ENCODE measurements at regions not wholly inside any gene's neighbourhood (a gene's known extent, or its start where the extent isn't known, plus 50 kb on each side); places are given as distances from the start of the nearest gene placed in this dataset.
"Not testable (repeated sequence)": the region's sequence is repeated elsewhere in the genome, so short reads cannot be mapped to it uniquely, and the experiment has no call there.

DNA sequence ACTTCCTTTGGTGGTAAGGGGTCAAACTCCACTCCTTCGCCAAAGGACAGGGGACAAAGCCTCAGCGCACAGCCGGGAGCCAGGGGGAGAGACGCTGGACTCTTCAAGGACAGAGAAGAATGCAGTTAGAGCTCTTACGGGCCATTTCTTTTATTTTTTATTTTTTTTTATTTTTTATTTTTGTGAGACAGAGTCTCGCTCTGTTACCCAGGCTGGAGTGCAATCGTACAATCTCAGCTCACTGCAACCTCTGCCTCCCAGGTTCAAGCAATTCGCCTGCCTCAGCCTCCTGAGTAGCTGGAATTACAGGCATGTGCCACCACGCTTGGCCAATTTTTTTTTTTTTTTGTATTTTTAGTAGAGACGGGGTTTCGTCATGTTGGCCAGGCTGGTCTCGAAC is 93.2 kb upstream of the RPH3AL start, which contains the start of gene RFLNB:
TSS of gene RFLNB (minus strand) at position 101 of the 400 bp plus-strand sequence.
- DNase-seq: not testable (repeated sequence)

DNA sequence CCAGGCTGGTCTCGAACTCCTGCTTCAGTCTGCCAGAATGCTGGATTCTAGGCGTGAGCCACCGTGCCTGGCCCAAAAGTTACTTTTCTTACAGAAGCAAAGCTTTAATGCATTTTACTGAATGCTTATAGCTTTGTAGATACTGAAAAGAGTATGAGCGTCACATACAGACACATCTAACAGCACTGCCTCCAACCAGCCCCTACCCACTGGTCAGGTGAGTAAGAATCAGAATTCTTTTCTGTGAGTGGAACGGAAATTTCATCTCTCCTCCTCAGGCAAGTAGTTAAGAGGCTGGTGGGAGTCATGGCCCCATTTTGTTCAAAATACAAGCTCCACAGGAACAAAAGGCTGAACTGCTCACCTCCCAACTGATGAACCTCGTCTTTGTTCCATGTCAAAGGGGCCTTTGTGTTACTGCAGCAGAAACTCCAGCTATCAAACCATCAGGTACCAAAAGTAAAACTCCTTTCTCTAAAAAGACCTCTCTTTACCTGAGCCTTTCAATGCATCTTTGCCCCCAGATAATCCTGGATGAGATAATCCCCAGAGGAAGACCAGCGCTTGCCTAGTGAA is 92.4 kb upstream of the RPH3AL start:
- DNase-seq: no peak

DNA sequence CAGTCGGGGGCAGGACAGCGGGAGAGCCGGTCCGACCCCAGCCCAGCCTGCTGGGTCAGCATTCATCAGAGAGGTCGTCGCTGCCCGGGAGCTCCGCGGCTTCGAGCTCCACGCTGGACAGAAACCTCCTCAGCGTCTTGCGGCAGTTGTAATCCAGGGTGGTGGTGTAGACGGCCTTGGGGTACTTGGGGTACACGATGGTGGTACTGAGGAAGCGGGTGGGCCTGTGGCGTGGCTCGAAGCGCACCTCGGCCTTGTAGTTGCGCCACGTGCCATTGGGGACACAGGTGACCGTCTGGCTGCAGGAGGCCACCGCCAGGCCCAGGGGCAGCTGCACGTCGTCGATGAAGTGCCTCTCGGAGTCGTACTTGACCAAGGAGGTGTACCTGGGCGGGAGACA is 90.5 kb upstream of the RPH3AL start:
- no peak for DNase-seq

DNA sequence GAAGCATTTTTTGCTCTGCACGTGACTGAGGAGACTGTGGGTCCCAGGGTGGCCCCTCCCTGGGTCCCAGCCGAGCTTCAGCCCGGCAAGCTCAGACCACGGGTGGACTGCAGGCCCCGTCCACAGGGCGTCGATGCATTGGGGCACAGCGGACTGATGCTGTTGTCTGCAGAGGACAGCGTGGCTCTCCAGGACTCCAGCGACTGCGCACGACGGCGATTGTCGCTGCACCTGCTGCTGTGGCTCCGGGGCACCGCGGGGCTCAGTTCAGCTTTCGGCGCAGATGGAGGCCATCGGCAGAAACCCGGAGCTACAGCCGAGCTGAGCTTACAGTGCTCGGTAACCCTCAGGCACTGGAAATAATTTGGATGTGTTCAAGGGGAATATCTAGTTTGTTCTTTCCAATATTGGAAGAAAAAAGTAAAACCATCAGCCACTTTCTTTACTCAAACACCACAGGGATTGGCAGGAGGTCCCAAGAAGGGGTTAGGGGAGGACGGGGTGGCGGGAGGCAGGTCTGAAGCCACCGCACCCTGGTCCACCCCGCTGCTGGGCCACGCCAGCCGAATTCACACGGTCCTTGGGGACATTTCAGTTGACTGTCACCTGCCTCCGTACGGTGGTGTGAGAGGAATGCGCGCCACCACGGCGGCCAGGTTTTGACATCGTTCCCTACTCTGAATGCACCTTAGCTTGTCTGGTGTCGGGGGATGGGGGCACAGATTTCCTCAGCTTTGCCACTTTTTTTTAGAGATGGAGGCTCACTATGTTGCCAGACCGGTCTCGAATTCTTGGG is 88.7 kb upstream of the RPH3AL start:
- no peak for DNase-seq

DNA sequence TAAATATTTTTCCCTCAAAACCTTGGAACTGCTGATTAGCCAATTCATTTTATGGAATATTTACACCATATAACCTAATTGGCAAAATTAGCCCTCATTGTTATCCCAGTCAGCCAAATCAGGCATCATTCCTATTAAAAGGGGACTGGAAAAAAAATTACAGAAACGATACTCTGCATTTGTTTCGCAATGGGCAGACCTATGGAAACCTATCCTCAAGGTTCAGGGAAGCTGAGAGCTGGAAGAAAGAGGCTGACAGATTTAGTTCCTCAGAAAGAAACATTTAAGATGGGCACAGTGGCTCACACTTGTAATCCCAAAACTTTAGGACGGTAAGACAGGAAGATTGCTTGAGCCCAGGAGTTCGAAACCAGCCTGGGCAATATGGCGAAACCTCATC is 85.6 kb upstream of the RPH3AL start:
- DNase-seq: no peak

DNA sequence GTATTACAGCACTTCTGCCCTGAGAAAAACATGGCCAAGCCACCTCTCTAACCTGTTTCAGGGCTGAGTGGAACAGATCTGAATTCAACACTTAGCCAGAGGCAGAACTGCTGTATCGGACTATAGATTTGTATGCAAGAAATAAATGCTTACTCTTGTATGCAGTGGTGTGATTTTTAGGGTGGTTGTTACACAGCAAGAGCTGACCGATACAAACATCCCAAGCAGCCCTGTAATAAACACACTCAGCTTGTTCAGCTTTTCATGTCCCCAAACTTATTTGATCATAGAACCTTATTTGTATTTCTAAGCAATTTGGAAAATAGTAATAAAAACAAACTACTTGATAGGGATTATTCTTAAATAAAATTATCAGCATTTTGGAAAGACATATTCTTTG is 84.9 kb upstream of the RPH3AL start:
- no peak for DNase-seq

DNA sequence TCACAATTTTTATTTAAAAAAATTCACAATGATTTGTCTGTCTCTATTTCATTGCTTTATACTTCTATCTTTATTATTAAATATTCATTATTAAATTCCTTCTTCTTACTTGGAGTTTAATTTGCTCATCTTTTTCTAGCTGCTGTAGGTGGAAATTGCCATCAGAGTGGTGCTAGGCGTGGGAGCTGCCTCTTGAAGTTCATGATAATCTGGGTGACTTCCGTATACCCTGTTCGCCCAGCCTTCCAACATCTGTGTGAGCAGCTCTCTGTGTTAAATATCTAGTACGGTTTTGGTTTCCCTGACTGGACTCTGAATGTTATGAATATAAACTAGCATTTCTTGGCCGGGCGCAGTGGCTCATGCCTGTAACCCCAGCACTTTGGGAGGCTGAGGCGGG is 84.0 kb upstream of the RPH3AL start:
- no peak for DNase-seq

DNA sequence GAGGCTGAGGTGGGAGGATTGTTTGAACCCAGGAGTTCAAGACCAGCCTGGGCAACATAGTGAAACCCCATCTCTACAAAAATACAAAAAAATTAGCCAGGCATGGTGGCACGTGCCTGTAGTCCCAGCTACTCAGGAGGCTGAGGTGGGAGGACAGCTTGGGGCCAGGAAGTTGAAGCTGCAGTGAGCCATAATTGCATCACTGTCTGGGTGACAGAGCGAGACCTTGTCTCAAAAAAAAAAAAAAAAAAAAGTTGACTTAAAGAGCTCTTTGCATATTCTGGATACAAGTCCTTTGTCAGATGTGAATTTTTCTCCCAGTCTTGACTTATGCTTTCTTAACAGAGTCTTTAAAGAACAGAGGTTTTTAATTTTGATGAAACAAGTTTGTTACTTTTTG is 79.9 kb upstream of the RPH3AL start:
- not testable (repeated sequence) for DNase-seq

DNA sequence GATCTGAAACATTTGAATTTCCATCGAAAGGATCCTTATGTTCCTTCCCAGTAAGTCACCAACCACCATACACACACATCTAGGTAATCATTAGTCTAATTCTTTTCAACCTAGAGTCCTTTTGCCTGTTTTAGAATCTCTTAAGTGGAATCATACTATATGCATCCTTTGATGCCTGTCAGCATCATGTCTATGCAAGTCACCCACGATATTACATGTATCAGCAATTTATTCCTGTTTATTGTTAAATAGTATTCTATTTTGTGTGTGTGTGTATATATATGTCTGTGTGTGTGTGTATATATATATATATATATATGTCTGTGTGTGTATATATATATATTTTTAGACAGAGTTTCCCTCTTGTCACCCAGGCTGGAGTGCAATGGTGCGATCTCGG is 78.9 kb upstream of the RPH3AL start:
- DNase-seq: no peak

DNA sequence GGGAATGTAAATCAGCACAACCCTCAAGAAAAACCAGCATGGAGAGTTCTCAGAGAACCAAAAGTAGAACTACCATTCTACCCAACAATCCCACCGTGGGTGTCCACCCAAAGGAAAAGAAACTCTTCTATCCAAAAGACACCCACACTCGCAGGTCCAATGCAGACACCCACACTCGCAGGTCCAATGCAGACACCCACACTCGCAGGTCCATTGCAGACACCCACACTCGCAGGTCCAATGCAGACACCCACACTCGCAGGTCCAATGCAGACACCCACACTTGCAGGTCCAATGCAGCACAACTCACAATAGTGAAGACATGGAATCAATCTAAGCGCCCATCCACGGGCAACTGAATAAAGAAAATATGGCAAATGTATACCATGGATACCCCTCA is 77.0 kb upstream of the RPH3AL start:
- no peak for DNase-seq

DNA sequence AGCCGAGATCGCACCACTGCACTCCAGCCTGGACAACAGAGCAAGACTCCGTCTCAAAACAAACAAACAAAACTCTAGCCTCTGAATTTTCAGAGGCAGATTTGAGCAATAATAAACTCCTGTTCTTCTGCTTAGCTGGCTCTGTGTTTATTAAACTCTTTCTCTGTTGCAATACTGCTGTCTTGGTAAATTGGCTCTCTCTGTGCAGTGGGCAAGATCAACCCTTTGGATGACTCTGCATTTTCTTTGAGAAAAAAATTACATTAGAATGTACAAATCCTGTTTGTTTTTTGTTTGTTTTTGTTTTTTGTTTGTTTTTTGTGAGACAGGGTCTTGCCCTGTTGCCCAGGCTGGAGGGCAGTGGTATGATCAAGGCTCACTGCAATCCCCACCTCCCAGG is 75.8 kb upstream of the RPH3AL start:
- no peak for DNase-seq

DNA sequence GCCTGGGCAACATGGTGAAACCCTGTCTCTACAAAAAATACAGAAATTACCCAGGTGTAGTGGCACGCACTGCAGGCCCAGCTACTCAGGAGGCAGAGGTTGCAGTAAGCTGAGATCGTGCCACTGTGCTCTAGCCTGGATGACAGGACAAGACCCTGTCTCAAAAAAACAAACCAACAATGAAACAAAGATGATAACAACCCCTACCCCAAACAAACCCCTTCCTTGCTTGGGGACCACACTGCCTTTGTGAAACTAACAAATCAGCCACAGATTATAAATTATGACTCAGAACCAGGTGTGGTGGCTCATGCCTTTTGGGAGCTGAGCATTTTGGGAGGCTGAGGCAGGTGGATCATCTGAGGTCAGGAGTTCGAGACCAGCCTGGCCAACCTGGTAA is 75.3 kb upstream of the RPH3AL start:
- no peak for DNase-seq

DNA sequence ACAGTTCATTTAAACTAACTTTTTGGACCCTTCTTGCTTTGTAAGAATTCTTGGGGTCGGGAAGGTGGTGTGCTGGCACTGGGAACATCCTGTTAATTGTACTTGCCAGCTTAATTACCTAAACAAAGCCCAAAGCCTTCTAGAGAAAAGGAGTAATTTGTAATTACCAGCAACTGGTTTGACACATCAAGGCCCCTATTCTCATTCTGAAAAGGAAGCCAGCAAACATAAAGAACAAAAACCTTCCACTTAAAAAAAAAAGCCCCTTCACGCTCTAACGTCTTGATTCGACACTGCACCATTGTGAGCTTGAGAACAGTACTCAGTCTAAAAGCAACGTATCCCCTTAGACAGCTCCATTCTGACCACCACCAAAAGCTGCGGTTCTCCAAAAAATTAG is 74.7 kb upstream of the RPH3AL start:
- DNase-seq: no peak

DNA sequence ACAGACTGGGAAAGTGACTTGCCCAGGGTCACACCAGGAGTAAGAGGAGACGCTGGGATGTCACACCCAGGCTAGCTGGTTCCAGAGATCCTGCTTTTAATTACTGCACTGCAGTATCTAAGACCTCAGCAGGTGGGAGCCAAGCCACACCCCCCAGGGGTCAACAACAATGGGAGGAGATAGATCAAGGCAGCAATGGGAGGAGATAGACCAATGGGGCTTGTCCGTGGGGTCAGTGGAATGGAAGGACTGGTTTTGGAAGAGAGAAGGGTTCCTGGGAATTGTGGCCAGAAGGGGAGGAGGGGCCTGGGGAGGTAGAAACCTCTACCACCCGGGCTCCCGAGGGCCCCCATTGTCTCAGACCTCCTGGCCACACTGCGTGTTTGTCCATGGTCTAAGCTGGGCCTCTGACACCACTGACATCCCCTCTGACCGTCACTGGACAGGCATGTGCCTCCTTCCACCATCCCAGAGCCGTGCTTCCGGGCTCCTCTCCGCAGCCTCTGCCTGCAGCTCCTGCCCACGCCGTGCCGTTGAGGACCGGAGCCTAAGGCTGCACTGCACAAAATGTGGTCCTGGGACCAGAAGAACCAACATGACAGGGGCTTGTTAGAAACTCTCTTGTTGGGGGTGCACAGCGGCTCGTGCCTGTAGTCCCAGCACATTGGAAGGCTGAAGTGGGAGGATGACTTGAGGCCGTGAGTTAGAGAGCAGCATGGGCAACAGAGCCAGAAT is 69.8 kb upstream of the RPH3AL start:
- DNase-seq: no peak

DNA sequence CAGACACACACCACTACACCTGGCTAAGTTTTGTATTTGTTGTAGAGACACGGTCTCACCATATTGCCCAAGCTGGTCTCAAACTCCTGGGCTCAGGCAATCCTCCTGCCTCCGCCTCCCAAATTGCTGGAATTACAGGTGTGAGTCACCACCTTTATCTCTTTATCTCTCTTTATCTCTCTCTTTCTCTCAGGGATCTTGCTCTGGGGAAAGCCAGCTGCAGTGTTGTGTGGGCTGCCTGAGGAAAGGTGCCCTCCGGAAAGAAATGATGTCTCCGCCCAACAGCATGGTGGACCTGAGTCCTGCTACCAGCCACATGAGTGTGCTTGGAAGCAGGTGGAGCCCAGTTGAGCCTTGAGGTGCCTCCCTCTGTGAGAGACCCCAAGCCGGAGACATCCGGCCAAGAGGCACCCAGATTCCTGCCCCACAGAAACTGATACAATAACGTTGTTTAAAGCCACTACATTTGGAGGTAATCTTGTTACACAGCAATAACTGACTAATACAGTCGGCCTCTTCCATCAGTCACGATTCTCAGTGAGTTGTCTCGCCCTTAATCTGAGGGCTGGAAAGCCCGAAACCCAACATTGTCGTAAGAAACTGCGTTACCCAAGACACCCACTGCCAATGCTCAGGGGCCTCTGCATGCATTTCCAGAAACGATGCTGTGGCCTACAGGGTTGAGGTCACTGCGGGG is 68.0 kb upstream of the RPH3AL start:
- DNase-seq: no peak

DNA sequence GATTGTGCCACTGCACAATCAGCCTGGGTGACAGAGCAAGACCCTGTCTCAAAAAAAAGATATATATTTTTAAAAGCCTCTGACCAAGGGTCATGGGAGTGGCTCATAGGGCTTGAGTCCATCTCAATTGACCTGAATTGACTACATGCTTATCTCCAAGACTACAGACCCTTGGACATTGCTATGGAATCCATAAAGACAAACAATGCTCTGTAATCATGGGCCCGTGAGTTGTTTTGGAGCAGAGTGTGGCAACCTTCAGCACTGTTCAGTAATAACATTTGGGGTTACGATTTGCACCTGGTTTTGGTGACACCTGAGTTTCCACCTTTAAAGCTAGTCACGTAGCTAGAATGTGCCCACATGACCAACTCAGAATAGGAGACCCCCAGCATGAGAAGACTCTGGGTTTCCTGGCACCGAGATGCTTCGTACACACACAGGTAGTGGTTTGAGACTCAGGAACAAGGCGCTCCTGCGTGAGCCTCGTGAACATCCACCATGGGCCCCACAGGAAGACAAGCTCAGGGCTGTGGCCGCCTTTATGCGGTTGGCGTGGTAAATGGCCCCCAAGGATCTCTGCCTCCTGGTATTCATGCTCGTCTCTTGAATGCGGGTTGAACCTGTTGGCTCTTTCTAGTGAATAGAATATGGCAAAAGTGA is 66.6 kb upstream of the RPH3AL start:
- DNase-seq: no peak

DNA sequence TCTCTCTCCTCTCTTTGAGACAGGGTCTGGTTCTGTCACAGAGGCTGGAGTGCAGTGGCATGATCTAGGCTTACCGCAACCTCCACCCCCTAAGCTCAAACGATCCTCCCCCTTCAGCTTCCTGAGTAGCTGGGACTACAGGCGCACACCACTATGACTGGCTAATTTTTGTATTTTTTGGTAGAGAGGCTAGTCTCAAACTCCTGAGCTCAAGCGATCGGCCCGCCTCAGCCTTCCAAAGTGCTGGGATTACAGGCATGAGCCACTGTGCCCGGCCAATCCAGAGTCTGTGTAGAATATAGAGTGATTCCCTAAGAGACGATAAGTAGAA is 65.8 kb upstream of the RPH3AL start:
- DNase-seq: no peak

DNA sequence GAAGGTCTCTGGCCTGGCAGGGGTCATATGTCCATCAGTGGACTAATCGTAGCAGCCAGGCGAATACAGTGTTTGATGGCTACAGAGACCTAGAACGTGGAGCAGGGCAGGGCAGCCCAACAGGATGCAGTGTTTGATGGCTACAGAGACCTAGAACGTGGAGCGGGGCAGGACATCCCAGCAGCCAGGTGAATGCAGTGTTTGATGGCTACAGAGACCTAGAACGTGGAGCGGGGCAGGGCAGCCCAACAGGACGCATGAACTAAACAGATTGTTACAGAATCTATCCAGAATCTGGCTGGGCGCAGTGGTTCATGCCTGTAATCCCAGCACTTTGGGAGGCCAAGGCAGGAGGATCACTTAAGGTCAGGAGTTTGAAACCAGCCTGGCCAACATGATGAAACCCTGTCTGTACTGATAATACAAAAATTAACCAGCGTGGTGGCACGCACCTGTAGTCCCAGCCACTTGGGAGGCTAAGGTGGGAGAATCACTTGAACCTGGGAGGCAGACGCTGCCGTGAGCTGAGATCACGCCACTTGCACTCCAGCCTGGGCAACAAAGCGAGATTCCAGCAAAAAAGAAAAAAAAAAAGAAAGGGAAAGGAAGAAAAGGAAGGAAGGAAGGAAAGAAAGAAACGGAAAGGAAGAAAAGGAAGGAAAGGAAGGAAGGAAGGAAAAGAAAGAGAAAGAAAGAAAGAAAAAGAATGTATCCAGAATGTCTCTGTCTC is 65.2 kb upstream of the RPH3AL start:
- DNase-seq: no peak

DNA sequence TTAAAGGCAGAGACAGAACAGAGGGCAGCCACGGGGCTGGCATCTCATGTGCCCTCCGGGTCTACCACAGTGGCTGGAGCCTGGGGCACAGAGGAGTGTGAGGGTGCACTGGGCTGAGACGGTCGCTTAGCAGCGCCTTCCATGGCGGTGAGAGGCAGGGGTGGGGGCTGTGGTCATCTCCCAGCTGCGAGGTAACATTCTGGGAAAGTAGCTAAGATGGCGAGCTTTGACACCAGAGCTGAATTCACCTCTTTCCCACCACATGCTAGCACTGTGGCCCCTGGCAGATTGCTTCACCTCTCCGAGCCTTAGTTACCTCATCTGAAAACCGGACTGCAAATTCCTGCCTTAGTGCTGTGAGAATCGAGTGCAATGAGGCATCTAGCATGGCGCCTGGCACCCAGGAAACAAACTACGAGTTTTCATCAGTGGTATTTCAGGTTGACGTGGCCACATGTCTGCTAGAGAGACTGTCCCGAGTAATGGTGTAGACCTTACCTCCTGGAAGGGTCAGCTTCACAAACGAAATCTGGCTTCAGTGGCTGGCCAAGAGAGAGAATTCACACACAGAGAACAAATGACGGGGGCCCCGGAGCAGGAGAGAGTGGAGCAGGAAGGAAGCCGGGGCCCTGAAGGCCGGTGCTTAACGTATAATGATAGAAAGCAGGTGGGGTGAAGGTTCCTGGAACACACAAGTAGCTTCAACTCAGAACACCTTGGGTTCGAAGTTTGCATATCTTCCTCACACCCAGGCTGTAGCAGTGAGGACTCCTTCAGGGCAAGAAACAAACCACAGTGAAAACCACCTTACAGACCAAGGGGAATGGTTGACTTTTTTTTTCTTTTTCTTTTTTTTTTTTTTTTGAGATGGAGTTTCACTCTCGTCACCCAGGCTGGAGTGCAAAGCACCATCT is 63.9 kb upstream of the RPH3AL start:
- DNase-seq: no peak

DNA sequence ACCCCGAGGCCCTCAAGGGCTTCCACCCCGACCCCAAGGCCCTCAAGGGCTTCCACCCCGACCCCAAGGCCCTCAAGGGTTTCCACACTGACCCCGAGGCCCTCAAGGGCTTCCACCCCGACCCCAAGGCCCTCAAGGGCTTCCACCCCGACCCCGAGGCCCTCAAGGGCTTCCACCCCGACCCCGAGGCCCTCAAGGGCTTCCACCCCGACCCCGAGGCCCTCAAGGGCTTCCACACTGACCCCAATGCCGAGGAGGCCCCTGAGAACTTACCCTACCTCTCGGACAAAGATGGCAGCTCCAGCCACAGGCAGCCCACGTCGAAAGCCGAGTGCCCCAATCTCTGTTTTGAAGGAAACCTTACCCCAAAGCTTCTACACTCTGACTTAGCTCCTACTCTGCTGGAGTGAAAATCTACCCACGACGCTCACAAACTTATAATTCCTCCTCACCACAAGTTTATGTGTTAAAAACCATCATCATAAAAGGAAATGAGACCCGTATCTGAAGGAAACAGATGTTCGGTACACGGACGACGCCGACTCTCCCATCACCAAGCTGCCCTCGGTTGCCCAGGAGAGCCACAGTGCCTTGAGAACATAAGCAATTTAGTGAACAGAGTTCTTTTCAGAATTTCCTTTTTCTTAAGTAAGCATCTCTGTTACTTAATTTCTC is 61.2 kb upstream of the RPH3AL start:
- no peak for DNase-seq

DNA sequence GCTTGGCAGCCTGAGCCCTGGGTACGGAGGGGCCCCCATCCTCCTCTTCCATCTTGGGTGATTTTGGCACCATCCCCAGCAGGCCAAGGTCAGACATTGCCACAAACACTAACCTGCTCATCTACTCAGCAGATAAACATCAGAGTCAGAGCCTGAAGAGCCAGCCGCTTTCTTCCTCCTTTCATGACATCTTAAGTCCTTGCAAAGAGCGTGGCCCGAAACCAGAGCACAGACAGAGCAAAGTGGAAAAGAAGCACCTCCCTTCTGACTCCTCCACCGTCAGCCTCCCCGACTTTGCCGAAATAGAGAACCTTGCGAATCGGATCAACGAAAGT is 60.4 kb upstream of the RPH3AL start:
- no peak for DNase-seq

Measured in kidney glomerular epithelial cell (primary cell).